Lower leg skin (tissue), 4 donors: ENCODE measurements at regions not wholly inside any gene's neighbourhood (a gene's known extent, or its start where the extent isn't known, plus 50 kb on each side); places are given as distances from the start of the nearest gene placed in this dataset.
"Not testable (repeated sequence)": the region's sequence is repeated elsewhere in the genome, so short reads cannot be mapped to it uniquely, and the experiment has no call there.

Source experiments
- DNase-seq, 2 donors: peaks; one replicate each; pipeline ENCODE4 v3.0.0-alpha.2; 2019; ENCODE audit warnings: low spot score in 2 of 2
- H3K4me3 ChIP-seq: fragments of 200-600 bp; sonication (generic); 2 replicates; pipeline ENCODE4 v1.5.1; 2017; ENCODE audit warnings: mild to moderate bottlenecking, low read depth; ENCODE audit not compliant: poor library complexity, severe bottlenecking
- POLR2A ChIP-seq, 2 donors: fragments of 450-650 bp; IDR thresholded peaks; one replicate each; pipeline ENCODE4 v1.6.1; 2016 to 2017; ENCODE audit warnings: antibody characterized with exemption in 2 of 2, mild to moderate bottlenecking in 1 of 2, moderate library complexity in 1 of 2
- WGBS, 2 donors: methylation state at CpG; one replicate each; pipeline ENCODE4 v1.1.5; 2018; 5-methylcytosine and 5-hydroxymethylcytosine counted together
- intact Hi-C: fragments of 100-400 bp; cut with DNase I; formaldehyde crosslinking; loops from one replicate; pipeline ENCODE4 v1.15.0; 2023; ENCODE audit warnings: low total_unique reads
- TF ChIP-seq, protein P1 (sequence below), 3 donors: fragments of 450-650 bp; IDR thresholded peaks; one replicate each; pipeline ENCODE4 v1.5.1; 2016; ENCODE audit warnings: antibody characterized with exemption in 3 of 3, mild to moderate bottlenecking in 3 of 3, moderate library complexity in 2 of 3

DNA sequence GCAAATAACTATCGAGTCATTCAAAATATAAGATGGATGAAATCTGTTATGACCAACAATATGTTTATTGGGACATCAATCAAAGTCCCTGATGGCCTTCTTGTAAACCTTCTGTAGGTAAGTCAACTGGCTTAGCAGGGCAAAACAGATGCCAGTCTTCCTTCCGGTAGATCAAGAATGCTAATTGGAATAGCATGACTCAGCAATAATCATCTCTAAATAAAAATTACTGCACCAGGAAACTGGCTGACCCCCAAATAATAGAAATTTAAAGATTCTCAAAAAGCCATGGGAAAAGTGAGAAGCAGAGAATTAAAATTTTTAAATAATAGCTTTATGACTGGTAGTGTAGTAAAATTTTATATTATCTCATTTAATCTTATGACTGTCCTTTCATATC, 1005.4 kb downstream of the OLFM4 start:
- no peak for DNase-seq
- no peak overlapping the region for H3K4me3 ChIP-seq
- intact Hi-C loops = no loop called here
- TF ChIP-seq, protein P1, sequence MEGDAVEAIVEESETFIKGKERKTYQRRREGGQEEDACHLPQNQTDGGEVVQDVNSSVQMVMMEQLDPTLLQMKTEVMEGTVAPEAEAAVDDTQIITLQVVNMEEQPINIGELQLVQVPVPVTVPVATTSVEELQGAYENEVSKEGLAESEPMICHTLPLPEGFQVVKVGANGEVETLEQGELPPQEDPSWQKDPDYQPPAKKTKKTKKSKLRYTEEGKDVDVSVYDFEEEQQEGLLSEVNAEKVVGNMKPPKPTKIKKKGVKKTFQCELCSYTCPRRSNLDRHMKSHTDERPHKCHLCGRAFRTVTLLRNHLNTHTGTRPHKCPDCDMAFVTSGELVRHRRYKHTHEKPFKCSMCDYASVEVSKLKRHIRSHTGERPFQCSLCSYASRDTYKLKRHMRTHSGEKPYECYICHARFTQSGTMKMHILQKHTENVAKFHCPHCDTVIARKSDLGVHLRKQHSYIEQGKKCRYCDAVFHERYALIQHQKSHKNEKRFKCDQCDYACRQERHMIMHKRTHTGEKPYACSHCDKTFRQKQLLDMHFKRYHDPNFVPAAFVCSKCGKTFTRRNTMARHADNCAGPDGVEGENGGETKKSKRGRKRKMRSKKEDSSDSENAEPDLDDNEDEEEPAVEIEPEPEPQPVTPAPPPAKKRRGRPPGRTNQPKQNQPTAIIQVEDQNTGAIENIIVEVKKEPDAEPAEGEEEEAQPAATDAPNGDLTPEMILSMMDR (IDR thresholded peaks at IDR 0.05) = no peak
- no peak for TF ChIP-seq POLR2A (IDR thresholded peaks at IDR 0.05)
- WGBS, 2 donors = 82 to 86% methylated on average over 2 of the region's 2 CpGs

DNA sequence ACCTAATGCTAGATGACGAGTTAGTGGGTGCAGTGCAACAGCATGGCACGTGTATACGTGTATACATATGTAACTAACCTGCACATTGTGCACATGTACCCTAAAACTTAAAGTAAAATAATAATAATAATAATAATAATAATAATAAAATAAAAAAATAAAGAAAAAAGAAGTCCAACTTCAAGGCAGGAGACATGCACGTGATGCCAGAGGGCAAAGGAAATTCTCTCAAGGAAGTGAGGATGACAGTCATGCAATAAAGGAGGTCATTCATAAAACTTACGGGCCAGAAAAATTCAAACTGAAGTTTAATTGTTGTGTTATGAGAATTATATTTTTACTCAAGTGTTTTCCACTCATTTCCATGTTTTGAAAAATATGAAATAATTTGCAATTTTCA, 1028.8 kb downstream of the OLFM4 start:
- DNase-seq, intact Hi-C loops, H3K4me3 ChIP-seq: not testable (repeated sequence)
- 83 to 88% methylated on average over 5 of the region's 5 CpGs for WGBS, 2 donors

- 85 to 90% methylated on average over 8 of the region's 8 CpGs for WGBS, 2 donors
- H3K4me3 ChIP-seq, DNase-seq, intact Hi-C loops: not testable (repeated sequence)
Observed at GRCh38 chr13:54069958-54070357, 1041.3 kb downstream of the OLFM4 start.

- TF ChIP-seq, protein P1 (IDR thresholded peaks at IDR 0.05) = no peak
- no peak for TF ChIP-seq POLR2A (IDR thresholded peaks at IDR 0.05)
- intact Hi-C loops = no loop called here
- H3K4me3 ChIP-seq = no peak overlapping the region
Observed at GRCh38 chr13:54077569-54077968, 1049.0 kb downstream of the OLFM4 start.

DNA sequence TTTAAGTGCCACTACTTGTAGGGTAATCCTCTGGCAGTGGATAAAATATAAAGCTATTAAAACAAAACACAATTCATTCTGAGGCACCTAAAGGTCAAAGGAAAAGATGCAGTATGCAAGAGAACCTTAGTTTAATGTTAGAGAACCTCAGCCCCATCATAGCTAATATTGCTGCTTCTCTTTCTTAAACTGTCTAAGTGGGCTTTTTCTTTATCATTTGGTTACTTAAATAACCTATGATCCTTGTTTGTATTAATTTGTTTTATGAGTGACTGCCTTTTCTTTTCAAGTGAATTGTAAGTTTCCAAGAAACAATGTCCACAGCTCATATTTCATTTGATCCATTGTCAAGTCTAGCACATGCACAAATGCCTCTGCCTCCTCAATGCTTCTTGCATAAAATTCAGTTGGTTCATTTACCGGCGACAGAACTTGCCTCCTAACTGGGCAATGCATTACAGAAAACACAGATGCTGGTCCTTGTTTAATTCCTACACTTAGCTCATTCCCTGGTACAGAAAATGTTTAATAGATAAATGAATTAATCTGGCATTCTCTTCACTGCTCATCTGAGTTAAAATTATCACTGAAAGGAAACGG, 1049.8 kb downstream of the OLFM4 start:
- no peak overlapping the region for H3K4me3 ChIP-seq
- 40 to 52% methylated on average over 3 of the region's 3 CpGs for WGBS, 2 donors
- TF ChIP-seq, protein P1 (IDR thresholded peaks at IDR 0.05) = no peak
- TF ChIP-seq POLR2A (IDR thresholded peaks at IDR 0.05) = no peak
- no peak for DNase-seq
- intact Hi-C loops = no loop called here

More at GRCh38 chr13:54077569-54077968, 1049.0 kb downstream of the OLFM4 start:
- no peak for DNase-seq

- H3K4me3 ChIP-seq, DNase-seq, intact Hi-C loops: not testable (repeated sequence)
- 92 to 94% methylated on average over 11 of the region's 11 CpGs for WGBS, 2 donors
Observed at GRCh38 chr13:54082309-54082708, 1053.7 kb downstream of the OLFM4 start.

- intact Hi-C loops = no loop called here
- no peak for DNase-seq
- no peak for TF ChIP-seq POLR2A (IDR thresholded peaks at IDR 0.05)
- no peak overlapping the region for H3K4me3 ChIP-seq
- 91 to 94% methylated on average over 1 of the region's 1 CpG for WGBS, 2 donors
Observed at GRCh38 chr13:54091884-54092283, 1063.3 kb downstream of the OLFM4 start.

DNA sequence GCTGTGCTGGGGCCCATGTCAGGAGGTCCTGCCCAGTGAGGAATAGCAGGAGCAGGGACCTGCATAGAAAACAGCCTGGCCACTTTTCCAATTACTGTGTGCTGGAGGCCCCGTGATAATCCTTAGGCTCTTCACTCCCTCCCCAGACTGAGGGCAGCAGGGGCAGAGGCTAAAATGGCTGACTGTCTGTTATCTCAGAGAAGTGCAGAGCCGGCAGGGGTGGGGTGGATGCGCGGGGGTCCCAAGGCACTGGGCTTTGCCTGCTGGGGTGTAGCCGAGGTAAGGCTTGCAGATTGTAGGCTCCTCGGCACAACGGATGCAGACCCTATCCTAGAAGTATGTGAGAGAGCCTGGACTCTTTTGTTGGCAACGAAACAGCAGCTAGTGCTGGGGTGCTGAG, 1064.1 kb downstream of the OLFM4 start:
- 78 to 90% methylated on average over 7 to 8 of the region's 8 CpGs for WGBS, 2 donors
- no peak overlapping the region for H3K4me3 ChIP-seq
- intact Hi-C loops = no loop called here
- no peak for TF ChIP-seq POLR2A (IDR thresholded peaks at IDR 0.05)
- TF ChIP-seq, protein P1 (IDR thresholded peaks at IDR 0.05) = no peak
- no peak for DNase-seq
